Head of caudate nucleus (tissue), 42 donors: ENCODE measurements at regions not wholly inside any gene's neighbourhood (a gene's known extent, or its start where the extent isn't known, plus 50 kb on each side); places are given as distances from the start of the nearest gene placed in this dataset.

Experiments used
- DNase-seq, 42 donors: peaks; one replicate each; pipeline versions ENCODE4 v3.0.0 to v3.0.0-alpha.2; 2020 to 2021; ENCODE audit warnings: mixed read lengths in 7 of 42
- intact Hi-C: fragments of 100-400 bp; cut with DNase I; formaldehyde crosslinking; loops from one replicate; pipeline ENCODE4 v1.15.0; 2022

DNA sequence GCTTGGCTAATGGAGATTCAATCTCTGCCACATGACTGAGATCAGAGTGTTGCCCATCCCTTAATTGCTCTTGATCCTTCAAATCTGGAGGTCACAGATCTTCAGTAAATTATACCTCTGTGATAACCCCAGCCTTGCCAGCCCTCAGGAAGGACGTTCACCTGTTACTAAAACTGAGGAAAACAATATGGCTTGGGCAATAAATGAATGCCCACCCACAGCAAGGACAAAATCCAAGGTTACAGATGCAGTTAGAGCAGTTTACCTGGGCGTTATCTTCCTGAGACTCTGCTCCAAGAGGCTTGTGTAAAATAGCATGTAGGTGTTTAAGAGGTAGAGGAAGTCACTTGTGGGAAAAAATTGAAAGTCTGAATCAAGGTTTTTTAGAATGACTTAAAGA is 69.3 kb upstream of the MAOA start:
- intact Hi-C loops = no loop called here
- DNase-seq = no peak

DNA sequence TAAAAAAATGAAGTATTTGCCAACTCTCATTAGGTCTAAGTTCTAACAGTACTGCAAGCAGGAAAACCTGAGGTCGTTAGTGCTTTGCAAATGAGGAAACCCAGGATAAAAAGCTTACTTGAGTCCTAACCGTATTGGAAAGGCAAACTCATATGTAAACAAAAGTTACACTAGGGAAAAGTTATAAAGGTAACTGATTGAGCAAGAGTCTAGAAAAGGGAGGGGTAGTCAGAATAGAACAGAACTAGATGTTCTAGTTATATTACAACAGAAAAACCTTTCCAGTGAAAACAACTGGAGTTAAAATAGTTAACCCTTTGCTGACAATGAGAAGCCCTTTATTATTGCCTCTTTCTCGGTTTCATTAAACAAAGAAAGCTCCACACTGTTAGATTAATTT is 66.4 kb upstream of the MAOA start:
- no peak for DNase-seq
- intact Hi-C loops = no loop called here

DNA sequence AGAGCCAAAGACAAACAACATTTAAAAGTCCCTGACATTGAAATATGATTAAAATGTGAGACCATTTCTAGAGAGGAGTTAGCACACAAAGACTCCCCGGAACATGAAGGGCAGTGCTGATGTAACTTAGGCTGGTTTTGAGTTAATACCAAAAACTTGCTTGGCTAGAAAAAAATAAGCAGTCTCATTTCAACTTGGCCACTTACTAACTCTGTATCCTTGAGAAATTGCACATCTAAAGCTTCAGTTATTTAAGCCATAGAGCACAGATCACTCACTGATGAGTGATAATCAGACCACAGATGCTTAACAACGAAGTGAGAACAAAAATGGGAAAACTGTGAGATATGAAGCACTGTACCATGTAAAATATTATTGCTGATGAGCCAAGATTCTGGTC is 65.9 kb upstream of the MAOA start:
- intact Hi-C loops = no loop called here
- DNase-seq = no peak

DNA sequence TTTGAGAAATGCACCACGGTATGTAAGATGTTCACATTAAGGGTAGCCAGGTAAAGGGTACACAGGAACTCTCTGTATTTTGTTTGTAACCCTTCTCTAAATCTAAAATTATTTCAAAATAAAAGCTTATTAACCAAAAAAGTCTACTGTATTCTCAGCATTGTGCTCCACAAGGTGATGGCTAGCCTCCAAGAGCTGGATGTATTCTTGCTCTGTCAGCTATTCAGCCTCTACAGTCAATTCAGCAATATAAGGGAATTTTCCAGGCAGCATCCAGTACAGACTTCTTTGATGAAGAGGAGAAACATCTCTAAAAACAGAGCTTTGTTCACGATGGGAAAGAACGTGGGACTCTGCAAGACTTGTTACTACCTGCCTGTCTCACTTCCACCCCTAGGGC is 63.5 kb upstream of the MAOA start:
- intact Hi-C loops = no loop called here
- DNase-seq = no peak

DNA sequence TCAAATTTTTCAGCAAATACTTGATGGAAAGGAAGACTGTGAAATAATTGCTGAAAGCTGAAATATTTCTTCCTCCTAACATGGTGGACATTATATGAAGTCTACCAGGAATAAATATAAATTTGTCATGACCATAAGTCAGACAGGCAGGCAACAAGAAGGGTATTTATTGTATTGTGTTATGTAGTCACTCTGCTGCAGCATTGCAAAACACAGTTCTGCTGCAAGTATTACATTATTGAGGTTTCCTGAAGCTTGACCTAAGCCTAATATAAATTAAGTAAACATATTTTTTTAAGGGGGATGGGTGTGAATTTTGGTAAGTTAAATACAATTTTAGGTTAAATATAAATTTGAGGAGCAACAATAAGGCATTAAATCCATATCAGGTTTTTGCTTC is 60.2 kb upstream of the MAOA start:
- intact Hi-C loops = no loop called here
- no peak for DNase-seq

DNA sequence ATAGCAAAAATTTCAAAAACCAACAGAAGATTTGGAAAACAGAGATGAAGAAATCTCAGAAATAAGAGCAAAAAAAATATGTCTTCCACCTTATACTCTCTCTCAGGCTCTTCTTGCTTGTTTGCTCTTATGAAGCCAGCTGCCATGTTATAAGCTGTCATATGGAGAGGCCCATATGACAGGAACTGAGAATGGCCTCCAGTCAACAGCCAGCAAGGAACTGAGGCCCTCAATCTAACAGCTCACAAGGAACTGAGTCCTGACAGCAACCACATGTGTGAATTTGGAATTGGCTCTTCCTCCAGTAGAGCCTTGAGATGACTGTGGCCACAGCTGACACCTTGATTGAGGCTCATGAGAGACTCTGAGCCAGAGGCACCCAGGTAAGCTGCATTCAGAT is 51.3 kb upstream of the MAOA start:
- intact Hi-C loops = no loop called here
- no peak for DNase-seq

DNA sequence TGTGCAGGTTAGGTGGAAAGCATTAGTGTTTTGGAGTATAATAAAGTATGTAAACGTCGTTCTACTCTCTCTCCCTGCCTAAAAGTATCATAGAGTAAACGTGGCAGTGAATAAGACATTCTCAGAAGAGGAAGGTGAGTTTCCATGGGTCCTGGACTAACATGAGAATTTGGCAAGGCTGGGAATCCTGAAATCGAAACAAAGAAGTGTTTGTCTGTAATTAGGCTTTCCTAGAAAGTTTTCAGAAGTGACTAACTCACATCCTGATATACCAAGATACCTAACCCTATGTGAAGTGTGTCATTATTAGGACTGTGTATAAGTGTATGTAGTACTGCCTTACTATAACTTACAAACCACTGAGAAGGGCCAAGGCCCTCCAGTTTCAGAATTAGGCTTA is 50.7 kb upstream of the MAOA start:
- intact Hi-C loops = no loop called here
- DNase-seq = no peak
